GM13976 (cell line): ENCODE measurements at regions not wholly inside any gene's neighbourhood (a gene's known extent, or its start where the extent isn't known, plus 50 kb on each side); places are given as distances from the start of the nearest gene placed in this dataset.

Source experiments
- DNase-seq: peaks from one replicate; pipeline ENCODE4 v3.0.0; 2012; ENCODE audit warnings: low spot score
- in situ Hi-C: fragments of 300-500 bp; cut with MboI; formaldehyde crosslinking; loops from one replicate; pipeline ENCODE4 v1.12.0; 2022; ENCODE audit warnings: low sequenced_read_pairs, mixed read lengths, inconsistent platforms; ENCODE audit not compliant: unreplicated experiment
- TF ChIP-seq, protein P1 (sequence below): IDR thresholded peaks from 2 replicates; pipeline ENCODE4 v1.5.1; 2012; ENCODE audit warnings: borderline replicate concordance, mild to moderate bottlenecking; ENCODE audit not compliant: insufficient read depth; ENCODE audit errors: extremely low read depth, missing control alignments, control extremely low read depth

DNA sequence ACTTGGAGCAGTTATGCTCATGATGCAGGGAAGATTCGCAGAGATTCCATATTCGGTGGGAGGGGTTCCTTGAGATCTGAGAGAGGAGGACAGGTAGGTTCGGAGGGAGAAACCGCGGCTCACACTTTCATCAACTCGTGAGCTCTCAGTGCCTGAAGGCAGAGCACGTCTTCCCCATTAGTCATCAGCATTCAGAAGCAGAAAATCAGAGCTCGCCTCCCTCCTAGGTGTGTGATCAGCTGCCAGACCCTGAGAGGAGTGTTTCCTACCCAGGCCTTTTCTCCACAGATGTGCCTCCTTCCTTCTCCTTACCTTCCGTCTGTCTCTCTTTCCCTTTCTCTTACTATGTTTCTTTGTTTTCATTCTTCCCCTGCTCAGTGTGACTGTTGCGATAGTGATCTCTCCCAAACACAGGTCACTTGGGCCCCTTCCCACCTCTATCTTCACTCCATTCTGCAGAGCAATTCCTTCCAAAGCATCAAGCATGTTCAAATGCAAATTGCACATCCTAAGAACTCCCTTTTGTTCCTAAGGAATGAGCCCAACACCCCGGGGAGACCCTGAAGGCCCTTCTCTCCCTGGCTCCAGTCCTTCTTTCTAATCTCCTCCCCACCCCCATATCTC, 389.5 kb downstream of the UQCRFS1 start:
- in situ Hi-C loops: no loop called here
- no peak for DNase-seq
- TF ChIP-seq, protein P1, sequence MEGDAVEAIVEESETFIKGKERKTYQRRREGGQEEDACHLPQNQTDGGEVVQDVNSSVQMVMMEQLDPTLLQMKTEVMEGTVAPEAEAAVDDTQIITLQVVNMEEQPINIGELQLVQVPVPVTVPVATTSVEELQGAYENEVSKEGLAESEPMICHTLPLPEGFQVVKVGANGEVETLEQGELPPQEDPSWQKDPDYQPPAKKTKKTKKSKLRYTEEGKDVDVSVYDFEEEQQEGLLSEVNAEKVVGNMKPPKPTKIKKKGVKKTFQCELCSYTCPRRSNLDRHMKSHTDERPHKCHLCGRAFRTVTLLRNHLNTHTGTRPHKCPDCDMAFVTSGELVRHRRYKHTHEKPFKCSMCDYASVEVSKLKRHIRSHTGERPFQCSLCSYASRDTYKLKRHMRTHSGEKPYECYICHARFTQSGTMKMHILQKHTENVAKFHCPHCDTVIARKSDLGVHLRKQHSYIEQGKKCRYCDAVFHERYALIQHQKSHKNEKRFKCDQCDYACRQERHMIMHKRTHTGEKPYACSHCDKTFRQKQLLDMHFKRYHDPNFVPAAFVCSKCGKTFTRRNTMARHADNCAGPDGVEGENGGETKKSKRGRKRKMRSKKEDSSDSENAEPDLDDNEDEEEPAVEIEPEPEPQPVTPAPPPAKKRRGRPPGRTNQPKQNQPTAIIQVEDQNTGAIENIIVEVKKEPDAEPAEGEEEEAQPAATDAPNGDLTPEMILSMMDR: no peak

DNA sequence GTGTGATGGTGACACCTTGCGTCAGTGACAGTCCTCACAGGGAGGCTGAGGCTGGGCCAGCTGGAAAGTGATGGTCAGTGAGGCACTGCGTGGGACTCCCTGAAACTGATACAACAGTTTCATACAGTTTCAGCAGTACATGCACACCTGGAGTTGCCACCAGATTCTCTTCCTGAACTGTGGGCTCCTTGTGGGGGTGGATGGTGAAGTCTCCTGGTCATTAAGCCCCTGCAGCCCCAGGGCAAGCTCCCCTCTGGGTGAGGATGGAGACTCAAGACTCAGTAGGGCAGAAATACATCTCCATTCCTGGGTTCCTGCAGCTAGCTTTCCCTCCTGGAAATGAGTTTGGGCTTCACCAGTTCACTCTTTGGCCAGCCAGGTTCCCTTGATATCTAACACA, 392.7 kb downstream of the UQCRFS1 start:
- TF ChIP-seq, protein P1: no peak
- DNase-seq: no peak
- in situ Hi-C loops: no loop called here

DNA sequence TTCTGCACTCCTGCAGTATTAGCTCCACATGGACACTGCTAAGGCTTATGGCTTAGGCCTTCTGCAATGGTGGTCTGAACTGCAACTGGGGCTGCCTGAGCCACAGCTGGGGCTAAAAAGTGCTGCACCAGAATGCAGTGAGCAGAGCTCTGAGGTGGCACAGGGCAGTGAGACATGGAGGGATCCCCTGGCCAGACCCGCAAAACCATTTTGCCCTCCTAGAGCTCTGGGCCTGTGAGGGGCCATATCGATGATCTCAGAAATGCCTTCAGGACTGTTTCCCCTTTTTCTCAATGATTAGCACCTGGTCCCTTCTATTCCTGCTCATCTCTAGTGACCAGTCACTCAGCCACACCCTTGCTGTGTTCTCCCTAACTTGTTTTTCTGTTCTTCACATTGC, 397.7 kb downstream of the UQCRFS1 start:
- TF ChIP-seq, protein P1: no peak
- DNase-seq: no peak
- in situ Hi-C loops: no loop called here

DNA sequence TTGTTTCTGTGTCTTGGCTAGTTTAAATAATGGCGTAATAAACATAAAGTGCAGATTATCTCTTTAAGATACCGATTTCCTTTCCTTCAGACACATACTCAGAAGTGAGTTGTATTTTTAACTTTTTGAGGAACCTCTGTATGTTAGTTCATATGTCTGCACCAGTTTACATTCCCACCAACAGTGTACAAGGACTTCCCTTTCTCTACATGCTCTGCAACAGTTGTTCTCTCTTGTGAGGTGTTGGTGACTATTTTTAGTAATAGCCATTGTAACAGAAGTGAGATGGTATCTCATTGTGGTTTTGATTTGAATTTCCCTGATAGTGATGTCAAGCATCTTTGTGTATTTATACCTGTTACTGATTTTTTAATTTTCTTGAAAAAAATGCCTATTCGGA, 418.6 kb downstream of the UQCRFS1 start:
- in situ Hi-C loops: no loop called here
- TF ChIP-seq, protein P1: no peak

DNA sequence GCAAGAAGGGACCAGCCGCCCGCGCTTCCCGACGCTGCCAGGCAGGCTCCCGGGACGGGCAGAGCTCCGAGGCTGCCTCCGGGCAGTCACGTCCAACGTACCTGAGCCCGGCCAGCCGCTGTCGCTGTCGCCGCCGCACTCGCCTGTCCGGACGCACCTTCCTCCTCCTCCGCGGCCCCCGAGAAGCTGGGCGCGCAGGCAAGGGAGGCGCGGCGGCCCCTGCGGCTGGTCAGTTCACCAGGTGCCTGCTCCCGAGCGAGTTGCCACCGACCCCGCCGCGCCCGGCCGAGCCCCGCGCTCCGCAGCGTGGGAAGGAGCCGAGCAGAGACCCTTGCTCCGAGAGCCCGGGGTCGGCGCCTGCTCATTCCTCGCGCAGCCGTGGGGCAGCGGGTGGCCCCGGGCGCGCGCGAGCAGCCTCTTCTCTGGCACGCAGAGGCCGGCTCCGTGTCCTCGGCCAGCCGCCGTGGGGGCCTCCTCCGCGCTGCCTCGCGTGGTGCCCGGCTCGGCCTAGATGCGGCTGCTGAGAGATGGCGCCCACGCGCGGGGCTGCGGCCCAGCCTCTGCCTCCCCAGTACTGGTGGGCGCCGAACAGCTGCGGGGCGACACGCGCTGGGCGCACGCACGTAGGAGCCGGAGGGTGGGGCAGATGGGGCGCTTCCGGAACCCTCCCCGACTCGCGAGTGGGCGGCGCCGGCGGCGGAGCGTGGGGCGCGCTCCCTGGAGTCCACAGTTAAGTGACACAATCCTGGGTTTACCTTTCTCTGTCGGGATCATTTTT, 419.4 kb downstream of the UQCRFS1 start:
- in situ Hi-C loops: no loop called here
- no peak for DNase-seq
- TF ChIP-seq, protein P1: no peak

More for the DNA sequence above, 418.6 kb downstream of the UQCRFS1 start:
- DNase-seq: no peak

DNA sequence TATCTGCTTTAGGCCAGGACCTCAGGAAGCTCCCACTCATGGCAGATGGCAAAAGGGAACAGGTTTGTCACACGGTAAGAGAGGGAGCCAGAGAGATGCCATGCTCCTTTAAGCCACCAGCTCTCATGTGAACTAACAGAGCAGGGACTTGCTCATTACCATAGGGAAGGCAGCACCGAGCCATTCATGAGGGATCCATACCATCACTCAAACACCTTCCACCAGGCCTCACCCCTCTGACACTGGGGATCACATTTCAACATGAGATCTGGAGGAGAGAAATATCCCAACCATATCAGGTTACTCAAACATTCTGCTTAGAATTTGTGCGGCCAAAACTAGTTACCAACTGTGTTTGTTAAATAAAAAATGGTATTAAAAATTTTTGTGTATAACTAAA, 427.0 kb downstream of the UQCRFS1 start:
- in situ Hi-C loops: no loop called here
- DNase-seq: no peak
- TF ChIP-seq, protein P1: no peak
